Heart right ventricle (tissue), 16 donors: ENCODE measurements at regions not wholly inside any gene's neighbourhood (a gene's known extent, or its start where the extent isn't known, plus 50 kb on each side); places are given as distances from the start of the nearest gene placed in this dataset.

Experiments used
- ATAC-seq, 8 donors: fragments of 200-7000 bp; cut with Tn5 transposase; one replicate each; pipeline ENCODE4 v1.9.1; 2020; ENCODE audit warnings: mild to moderate bottlenecking in 8 of 8, moderate library complexity in 8 of 8, moderate number of reproducible peaks in 1 of 8
- DNase-seq, 2 donors: peaks; one replicate each; pipeline ENCODE4 v3.0.0-alpha.2; 2020
- H3K27ac ChIP-seq, 10 donors: fragments of 200-600 bp; sonication (generic) in 2 of 10; one replicate each; pipeline versions ENCODE4 v1.5.0 to v1.8.0; 2020 to 2022; ENCODE audit warnings: mild to moderate bottlenecking in 3 of 10
- H3K27me3 ChIP-seq, 7 donors: fragments of 200-600 bp; one replicate each; pipeline ENCODE4 v1.8.0; 2021 to 2022; ENCODE audit warnings: mild to moderate bottlenecking in 2 of 7
- H3K36me3 ChIP-seq, 9 donors: fragments of 200-600 bp; sonication (generic) in 1 of 9; one replicate each; pipeline versions ENCODE4 v1.5.0 to v1.8.0; 2020 to 2022; ENCODE audit warnings: mild to moderate bottlenecking in 2 of 9
- H3K4me1 ChIP-seq, 9 donors: fragments of 200-600 bp; sonication (generic) in 1 of 9; one replicate each; pipeline versions ENCODE4 v1.5.0 to v1.8.0; 2020 to 2022; ENCODE audit warnings: mild to moderate bottlenecking in 4 of 9
- H3K4me3 ChIP-seq, 10 donors: fragments of 200-600 bp; sonication (generic) in 2 of 10; one replicate each; pipeline versions ENCODE4 v1.5.0 to v1.8.0; 2020 to 2022; ENCODE audit warnings: mild to moderate bottlenecking in 7 of 10, moderate library complexity in 2 of 10
- H3K9me3 ChIP-seq, 11 donors: fragments of 200-600 bp in 10 of 11; sonication (generic) in 2 of 11; one replicate each; pipeline versions ENCODE4 v1.5.0 to v1.8.0; 2013 to 2022; ENCODE audit warnings: mild to moderate bottlenecking in 2 of 11, control low read depth in 1 of 11, moderate library complexity in 1 of 11
- CTCF ChIP-seq, 9 donors: fragments of 200-600 bp; sonication (generic) in 2 of 9; IDR thresholded peaks; one replicate each; pipeline versions ENCODE4 v1.5.0 to v1.8.0; 2021 to 2022; ENCODE audit warnings: antibody characterized with exemption in 9 of 9, mild to moderate bottlenecking in 5 of 9, moderate library complexity in 1 of 9
- WGBS, 2 donors: extraction: QIAGEN DNeasy Blood & Tissue Kit; methylation state at CpG; one replicate each; pipeline ENCODE4 v1.1.7; 2013; ENCODE audit warnings: inconsistent platforms in 1 of 2; 5-methylcytosine and 5-hydroxymethylcytosine counted together
- intact Hi-C, 10 donors: fragments of 100-400 bp; cut with DNase I; formaldehyde crosslinking; loops; one replicate each; pipeline versions ENCODE4 v1.11.1 to v1.14.2; 2022
- donor health status: Arrhythmogenic right ventricular cardiomyopathy.
- donor health status: ischemic (EF 13 %, LVEDD 7.1; RV severe dilation, severe dysfunction).
- donor health status: healthy with polysubstance abuse.
- donor health status: DM: no; HTN: yes; CAD: no.
- donor health status: DM: no; HTN: no; CAD: no.
- donor health status: ischemic (EF 25% LVEDD 6.9; RV normal size, moderate dysfunction).
- donor health status: ischemic (EF 25% LVEDD 5.7; RV mildly dilated, moderate dysfunction).
- donor health status: healthy.
- donor health status: DM: yes; HTN: yes; CAD: no.
- donor health status: Ischemic cardiomyopathy.
- donor health status: ischemic (EF 35%, LVEDD 5.7; RV mildly dilated, moderate dysfunction).
- donor health status: nonischemic (EF 11% LVEDD 7.7; RV severe dilation, severe dysfunction).
- donor health status: DM: yes; HTN: yes; CAD: no.
- donor health status: PGD.
- donor health status: ischemic (EF 29% LVEDD 5.4; RV normal size, mild dysfunction).
- donor health status: nonischemic (EF 23%, LVEDD 6.1; RV moderate dilation, normal function).

GRCh38 chr3:40653001-40653400, 128.2 kb downstream of the ZNF621 start:
- ATAC-seq = no peak
- Histone ChIP-seq H3K4me3 (no peak overlapping the region), H3K4me1 (no peaks in the 10 kb centered on the region), H3K27ac (no peak overlapping the region), H3K36me3 (no peaks in the 10 kb centered on the region), H3K27me3 (peaks cover 0 to 4% (median 0%) of the 10 kb centered on the region in 7 donors), H3K9me3 (no peaks in the 10 kb centered on the region)
- 40 to 50% methylated on average over 2 of the region's 2 CpGs for WGBS, 2 donors
- no peak for DNase-seq
- TF ChIP-seq CTCF (IDR thresholded peaks at IDR 0.05) = no peak
- intact Hi-C loops = no loop called here

GRCh38 chr3:40653878-40654277, 129.1 kb downstream of the ZNF621 start:
- Histone ChIP-seq H3K9me3 (no peaks in the 10 kb centered on the region), H3K4me1 (no peaks in the 10 kb centered on the region), H3K4me3 (no peak overlapping the region), H3K27ac (no peak overlapping the region), H3K36me3 (no peaks in the 10 kb centered on the region), H3K27me3 (peaks cover 0 to 4% (median 0%) of the 10 kb centered on the region in 7 donors)
- no peak for ATAC-seq
- intact Hi-C loops = no loop called here
- 96% methylated on average over 3 of the region's 3 CpGs for WGBS, 2 donors
- DNase-seq = no peak
- TF ChIP-seq CTCF (IDR thresholded peaks at IDR 0.05) = no peak

- no peak overlapping the region for H3K27ac ChIP-seq
These were observed 130.8 kb downstream of the ZNF621 start for GRCh38 chr3:40655551-40655950.

GRCh38 chr3:40657623-40658022, 132.9 kb downstream of the ZNF621 start:
- peaks cover 0 to 4% (median 0%) of the 10 kb centered on the region in 7 donors for H3K27me3 ChIP-seq
- 94 to 96% methylated on average over 3 of the region's 3 CpGs for WGBS, 2 donors
- H3K4me1 ChIP-seq = peaks cover 0 to 3% (median 0%) of the 10 kb centered on the region in 9 donors
- no peaks in the 10 kb centered on the region for H3K9me3 ChIP-seq
- intact Hi-C loops = no loop called here
- no peak overlapping the region for H3K4me3 ChIP-seq
- ATAC-seq (no peak), DNase-seq (no peak)
- H3K27ac ChIP-seq = no peak overlapping the region
- no peaks in the 10 kb centered on the region for H3K36me3 ChIP-seq
- TF ChIP-seq CTCF (IDR thresholded peaks at IDR 0.05) = no peak

More at GRCh38 chr3:40655551-40655950, 130.8 kb downstream of the ZNF621 start:
- no peak for TF ChIP-seq CTCF (IDR thresholded peaks at IDR 0.05)
- H3K4me1 ChIP-seq = no peaks in the 10 kb centered on the region
- DNase-seq = no peak
- 78 to 86% methylated on average over 4 of the region's 4 CpGs for WGBS, 2 donors
- no peaks in the 10 kb centered on the region for H3K9me3 ChIP-seq
- intact Hi-C loops = no loop called here
- H3K4me3 ChIP-seq = no peak overlapping the region
- peak in 1 of 8 donors; percentile 42 for ATAC-seq
- H3K36me3 ChIP-seq = no peaks in the 10 kb centered on the region
- H3K27me3 ChIP-seq = peaks cover 0 to 4% (median 0%) of the 10 kb centered on the region in 7 donors
